ENCODE measurements at regions not wholly inside any gene's neighbourhood (a gene's known extent, or its start where the extent isn't known, plus 50 kb on each side); places are given as distances from the start of the nearest gene placed in this dataset.

DNA sequence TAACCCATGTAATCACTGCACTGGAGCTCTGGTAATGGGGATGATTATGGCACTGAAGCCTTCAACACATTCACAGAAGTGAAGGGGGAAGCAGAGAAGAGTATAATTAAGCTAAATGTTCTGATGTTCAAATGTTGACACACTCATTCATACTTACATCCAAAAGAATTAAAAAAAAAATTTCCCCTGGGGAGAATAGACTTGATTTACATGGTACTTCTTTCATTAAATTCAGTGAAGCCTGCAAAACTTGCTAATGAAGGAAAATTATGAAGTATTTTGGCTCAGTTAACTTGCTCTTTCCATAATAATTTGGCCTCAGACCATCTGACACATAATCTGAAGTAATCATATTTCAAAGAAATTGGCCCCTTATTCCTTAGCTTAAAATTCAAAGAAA, 428.8 kb downstream of the SH3GL2 start:
- ChIA-PET CTCF (no interaction called here), RAD21 (ENCODE audit: low non-redundant PET in 1 of 2, low total read pairs in 2 of 2, uncharacterized antibody in 2 of 2, unreplicated experiment in 2 of 2) (no interaction called here)

More for the DNA sequence above, 428.8 kb downstream of the SH3GL2 start:
- Histone ChIP-seq H3K36me3 (ENCODE audit: control insufficient read depth in 1 of 2, insufficient read depth in 2 of 2, low read length in 2 of 2) (no peaks in the 10 kb centered on the region), H2AFZ (ENCODE audit: low read depth, low read length, poor library complexity, severe bottlenecking) (no peak overlapping the region), H3K4me1 (ENCODE audit: control insufficient read depth in 1 of 2, insufficient read depth in 2 of 2, low read length in 2 of 2) (no peaks in the 10 kb centered on the region), H3K27me3 (ENCODE audit: insufficient read depth, low read length) (no peaks in the 10 kb centered on the region), H3K4me2 (ENCODE audit: low read length) (no peak overlapping the region), H3K9ac (ENCODE audit: low read length) (no peak overlapping the region), H3K9me3 (ENCODE audit: control insufficient read depth in 1 of 2, insufficient read depth in 1 of 2, low read depth in 1 of 2, low read length in 2 of 2) (no peaks in the 10 kb centered on the region), H3K4me3 (replicated peaks in 1 of 2; ENCODE audit: low read depth in 1 of 2, low read length in 2 of 2) (no peak overlapping the region), H3K79me2 (ENCODE audit: insufficient read depth, low read length) (no peaks in the 10 kb centered on the region), H3K27ac (ENCODE audit: low read depth, low read length) (no peak overlapping the region), H3K9me2 (ENCODE audit: insufficient read depth) (no peaks in the 10 kb centered on the region), H4K20me1 (ENCODE audit: insufficient read depth) (no peaks in the 10 kb centered on the region)
- BruUV-seq (replicated peaks), result no TSS peak
- ATAC-seq (no peak), DNase-seq (ENCODE audit: low read depth, low spot score) (no peak)
- intact Hi-C loops (cut with micrococcal nuclease), result no loop called here
- POLR2A ChIA-PET, result no interaction called here
- TF ChIP-seq, protein P1, sequence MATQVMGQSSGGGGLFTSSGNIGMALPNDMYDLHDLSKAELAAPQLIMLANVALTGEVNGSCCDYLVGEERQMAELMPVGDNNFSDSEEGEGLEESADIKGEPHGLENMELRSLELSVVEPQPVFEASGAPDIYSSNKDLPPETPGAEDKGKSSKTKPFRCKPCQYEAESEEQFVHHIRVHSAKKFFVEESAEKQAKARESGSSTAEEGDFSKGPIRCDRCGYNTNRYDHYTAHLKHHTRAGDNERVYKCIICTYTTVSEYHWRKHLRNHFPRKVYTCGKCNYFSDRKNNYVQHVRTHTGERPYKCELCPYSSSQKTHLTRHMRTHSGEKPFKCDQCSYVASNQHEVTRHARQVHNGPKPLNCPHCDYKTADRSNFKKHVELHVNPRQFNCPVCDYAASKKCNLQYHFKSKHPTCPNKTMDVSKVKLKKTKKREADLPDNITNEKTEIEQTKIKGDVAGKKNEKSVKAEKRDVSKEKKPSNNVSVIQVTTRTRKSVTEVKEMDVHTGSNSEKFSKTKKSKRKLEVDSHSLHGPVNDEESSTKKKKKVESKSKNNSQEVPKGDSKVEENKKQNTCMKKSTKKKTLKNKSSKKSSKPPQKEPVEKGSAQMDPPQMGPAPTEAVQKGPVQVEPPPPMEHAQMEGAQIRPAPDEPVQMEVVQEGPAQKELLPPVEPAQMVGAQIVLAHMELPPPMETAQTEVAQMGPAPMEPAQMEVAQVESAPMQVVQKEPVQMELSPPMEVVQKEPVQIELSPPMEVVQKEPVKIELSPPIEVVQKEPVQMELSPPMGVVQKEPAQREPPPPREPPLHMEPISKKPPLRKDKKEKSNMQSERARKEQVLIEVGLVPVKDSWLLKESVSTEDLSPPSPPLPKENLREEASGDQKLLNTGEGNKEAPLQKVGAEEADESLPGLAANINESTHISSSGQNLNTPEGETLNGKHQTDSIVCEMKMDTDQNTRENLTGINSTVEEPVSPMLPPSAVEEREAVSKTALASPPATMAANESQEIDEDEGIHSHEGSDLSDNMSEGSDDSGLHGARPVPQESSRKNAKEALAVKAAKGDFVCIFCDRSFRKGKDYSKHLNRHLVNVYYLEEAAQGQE (IDR thresholded peaks at IDR 0.05; ENCODE audit: low read depth), result no peak
- TF ChIP-seq SRF (IDR thresholded peaks at IDR 0.05; ENCODE audit: low read depth), result no peak
- TF ChIP-seq FOSL1 (IDR thresholded peaks at IDR 0.05; ENCODE audit: low read depth), result no peak
- TF ChIP-seq JUND (IDR thresholded peaks at IDR 0.05), result no peak
- no peak for TF ChIP-seq YY1 (IDR thresholded peaks at IDR 0.05; ENCODE audit: extremely low read depth, insufficient replicate concordance, low read depth, low read length)
- no peak for TF ChIP-seq SIN3A (IDR thresholded peaks at IDR 0.05; ENCODE audit: low read depth)
- no peak for TF ChIP-seq SP1 (IDR thresholded peaks at IDR 0.05; ENCODE audit: low read depth)
- TF ChIP-seq ELF1 (IDR thresholded peaks at IDR 0.05; ENCODE audit: borderline replicate concordance, low read depth), result no peak
- TF ChIP-seq, protein P2, sequence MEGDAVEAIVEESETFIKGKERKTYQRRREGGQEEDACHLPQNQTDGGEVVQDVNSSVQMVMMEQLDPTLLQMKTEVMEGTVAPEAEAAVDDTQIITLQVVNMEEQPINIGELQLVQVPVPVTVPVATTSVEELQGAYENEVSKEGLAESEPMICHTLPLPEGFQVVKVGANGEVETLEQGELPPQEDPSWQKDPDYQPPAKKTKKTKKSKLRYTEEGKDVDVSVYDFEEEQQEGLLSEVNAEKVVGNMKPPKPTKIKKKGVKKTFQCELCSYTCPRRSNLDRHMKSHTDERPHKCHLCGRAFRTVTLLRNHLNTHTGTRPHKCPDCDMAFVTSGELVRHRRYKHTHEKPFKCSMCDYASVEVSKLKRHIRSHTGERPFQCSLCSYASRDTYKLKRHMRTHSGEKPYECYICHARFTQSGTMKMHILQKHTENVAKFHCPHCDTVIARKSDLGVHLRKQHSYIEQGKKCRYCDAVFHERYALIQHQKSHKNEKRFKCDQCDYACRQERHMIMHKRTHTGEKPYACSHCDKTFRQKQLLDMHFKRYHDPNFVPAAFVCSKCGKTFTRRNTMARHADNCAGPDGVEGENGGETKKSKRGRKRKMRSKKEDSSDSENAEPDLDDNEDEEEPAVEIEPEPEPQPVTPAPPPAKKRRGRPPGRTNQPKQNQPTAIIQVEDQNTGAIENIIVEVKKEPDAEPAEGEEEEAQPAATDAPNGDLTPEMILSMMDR (IDR thresholded peaks at IDR 0.05 in 2 of 3, conservative IDR thresholded peaks at IDR 0.05 in 1 of 3; ENCODE audit: borderline replicate concordance in 1 of 3, insufficient read depth in 1 of 3, low read depth in 2 of 3, low read length in 2 of 3), result no peak
- TF ChIP-seq TCF7L2 (IDR thresholded peaks at IDR 0.05; ENCODE audit: borderline replicate concordance, extremely low read depth, insufficient read depth, insufficient read length), result no peak
- TF ChIP-seq, protein P3, sequence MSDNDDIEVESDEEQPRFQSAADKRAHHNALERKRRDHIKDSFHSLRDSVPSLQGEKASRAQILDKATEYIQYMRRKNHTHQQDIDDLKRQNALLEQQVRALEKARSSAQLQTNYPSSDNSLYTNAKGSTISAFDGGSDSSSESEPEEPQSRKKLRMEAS (IDR thresholded peaks at IDR 0.05), result no peak
- no peak for TF ChIP-seq EZH2phosphoT487 (IDR thresholded peaks at IDR 0.05; ENCODE audit: borderline replicate concordance)
- TF ChIP-seq EGR1 (IDR thresholded peaks at IDR 0.05; ENCODE audit: low read depth), result no peak
- TF ChIP-seq ZFX (IDR thresholded peaks at IDR 0.05), result no peak
- no peak for TF ChIP-seq POLR2A (IDR thresholded peaks at IDR 0.05; ENCODE audit: borderline replicate concordance, extremely low read depth, insufficient read depth, insufficient read length)
